Gastroesophageal sphincter (tissue), 4 donors: ENCODE measurements at regions not wholly inside any gene's neighbourhood (a gene's known extent, or its start where the extent isn't known, plus 50 kb on each side); places are given as distances from the start of the nearest gene placed in this dataset.

Experiments
- ATAC-seq: fragments of 150-250 bp; one replicate; pipeline ENCODE4 v1.9.1; 2016; ENCODE audit warnings: mild to moderate bottlenecking, moderate library complexity
- H3K27ac ChIP-seq, 4 donors: fragments of 200-600 bp; sonication (generic) in 3 of 4; 1 replicate in 3 of 4; 2 replicates in 1 of 4; pipeline ENCODE4 v1.5.1; 2016 to 2019
- H3K27me3 ChIP-seq: fragments of 200-600 bp; sonication (generic); one replicate; pipeline ENCODE4 v1.5.1; 2019
- H3K36me3 ChIP-seq, 2 donors: fragments of 200-600 bp; sonication (generic); one replicate each; pipeline ENCODE4 v1.5.1; 2019; ENCODE audit warnings: control low read depth in 1 of 2
- H3K4me1 ChIP-seq, 3 donors: fragments of 200-600 bp; sonication (generic); 1 replicate in 2 of 3; 2 replicates in 1 of 3; pipeline ENCODE4 v1.5.1; 2016 to 2019; ENCODE audit warnings: control low read depth in 2 of 3
- H3K4me3 ChIP-seq, 2 donors: fragments of 200-600 bp; sonication (generic); one replicate each; pipeline ENCODE4 v1.5.1; 2019; ENCODE audit warnings: mild to moderate bottlenecking in 1 of 2, moderate library complexity in 1 of 2
- H3K9me3 ChIP-seq, 3 donors: fragments of 200-600 bp; sonication (generic); one replicate each; pipeline ENCODE4 v1.5.1; 2017 to 2019; ENCODE audit warnings: control low read depth in 2 of 3
- EP300 ChIP-seq: sonication (generic); formaldehyde crosslinking; IDR thresholded peaks from one replicate; pipeline ENCODE4 v1.6.1; 2017; ENCODE audit warnings: antibody characterized with exemption, mild to moderate bottlenecking
- POLR2A ChIP-seq, 2 donors: fragments of 450-650 bp; IDR thresholded peaks; one replicate each; pipeline ENCODE4 v1.6.1; 2017; ENCODE audit warnings: antibody characterized with exemption in 2 of 2, mild to moderate bottlenecking in 2 of 2, moderate library complexity in 1 of 2
- POLR2AphosphoS5 ChIP-seq: sonication (generic); formaldehyde crosslinking; IDR thresholded peaks from one replicate; pipeline ENCODE4 v1.6.1; 2017; ENCODE audit warnings: antibody characterized with exemption
- whole genome bisulfite sequencing, 2 donors: methylation state at CpG; one replicate each; pipeline ENCODE4 v1.1.5; 2018; ENCODE audit warnings: low coverage in 1 of 2; 5-methylcytosine and 5-hydroxymethylcytosine counted together
- TF ChIP-seq, protein P1 (sequence below), 4 experiments: fragments of 200-600 bp in 2 of 4; fragments of 450-650 bp in 2 of 4; sonication (generic) in 1 of 4; IDR thresholded peaks; one replicate each; pipeline ENCODE4 v1.5.1; 2017 to 2019; ENCODE audit warnings: antibody characterized with exemption in 4 of 4, mild to moderate bottlenecking in 2 of 4, moderate library complexity in 2 of 4

DNA sequence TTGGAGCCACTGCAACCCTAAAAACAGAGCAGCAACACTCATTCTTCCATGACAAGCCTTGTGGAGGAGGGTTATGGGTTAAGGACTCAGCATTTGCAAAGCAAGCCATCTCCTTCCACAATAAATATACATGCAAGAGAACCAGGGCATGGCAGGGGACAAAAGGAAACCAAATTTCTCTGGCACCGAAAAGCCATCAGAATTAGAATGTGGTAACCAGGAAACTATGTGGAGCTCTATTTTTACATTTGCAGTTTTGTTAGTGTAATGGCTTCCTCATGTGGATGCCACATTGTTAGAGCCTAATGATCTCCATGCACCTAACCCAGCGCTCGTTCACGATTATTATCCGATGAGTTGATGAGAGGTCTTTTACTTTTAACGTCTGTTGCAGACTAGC is 91.7 kb downstream of the NAV1 start:
- WGBS, 2 donors = 64 to 70% methylated on average over 6 of the region's 6 CpGs
- no peaks in the 10 kb centered on the region for H3K27me3 ChIP-seq
- TF ChIP-seq, protein P1, sequence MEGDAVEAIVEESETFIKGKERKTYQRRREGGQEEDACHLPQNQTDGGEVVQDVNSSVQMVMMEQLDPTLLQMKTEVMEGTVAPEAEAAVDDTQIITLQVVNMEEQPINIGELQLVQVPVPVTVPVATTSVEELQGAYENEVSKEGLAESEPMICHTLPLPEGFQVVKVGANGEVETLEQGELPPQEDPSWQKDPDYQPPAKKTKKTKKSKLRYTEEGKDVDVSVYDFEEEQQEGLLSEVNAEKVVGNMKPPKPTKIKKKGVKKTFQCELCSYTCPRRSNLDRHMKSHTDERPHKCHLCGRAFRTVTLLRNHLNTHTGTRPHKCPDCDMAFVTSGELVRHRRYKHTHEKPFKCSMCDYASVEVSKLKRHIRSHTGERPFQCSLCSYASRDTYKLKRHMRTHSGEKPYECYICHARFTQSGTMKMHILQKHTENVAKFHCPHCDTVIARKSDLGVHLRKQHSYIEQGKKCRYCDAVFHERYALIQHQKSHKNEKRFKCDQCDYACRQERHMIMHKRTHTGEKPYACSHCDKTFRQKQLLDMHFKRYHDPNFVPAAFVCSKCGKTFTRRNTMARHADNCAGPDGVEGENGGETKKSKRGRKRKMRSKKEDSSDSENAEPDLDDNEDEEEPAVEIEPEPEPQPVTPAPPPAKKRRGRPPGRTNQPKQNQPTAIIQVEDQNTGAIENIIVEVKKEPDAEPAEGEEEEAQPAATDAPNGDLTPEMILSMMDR (IDR thresholded peaks at IDR 0.05) = no peak
- no peak for TF ChIP-seq POLR2AphosphoS5
- TF ChIP-seq EP300 = no peak
- ATAC-seq = no peak
- no peak overlapping the region for H3K4me3 ChIP-seq
- no peaks in the 10 kb centered on the region for H3K36me3 ChIP-seq
- H3K4me1 ChIP-seq = peaks cover 0 to 53% (median 17%) of the 10 kb centered on the region in 3 donors
- H3K27ac ChIP-seq = no peak overlapping the region
- H3K9me3 ChIP-seq = no peaks in the 10 kb centered on the region

DNA sequence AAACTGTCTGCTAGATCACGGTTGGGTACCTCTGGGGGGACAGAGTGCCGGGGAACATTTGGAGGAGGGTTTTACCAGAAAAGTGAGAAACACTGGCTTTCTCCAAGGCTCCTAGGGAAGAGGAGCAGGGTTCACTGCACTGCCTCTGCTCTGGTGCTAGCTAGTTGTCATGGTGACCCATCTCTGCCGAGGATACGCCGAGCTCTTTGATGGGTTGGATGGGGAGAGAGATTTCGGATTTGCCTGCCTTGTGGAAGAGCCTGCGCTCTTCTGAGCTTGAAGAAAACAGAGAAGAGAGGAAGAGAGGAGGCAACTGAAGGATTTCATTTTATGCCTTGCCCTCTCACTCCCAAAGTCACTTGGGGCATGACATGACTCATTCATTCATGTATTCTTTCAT is 92.1 kb downstream of the NAV1 start:
- H3K4me3 ChIP-seq = no peak overlapping the region
- no peak for TF ChIP-seq POLR2AphosphoS5
- TF ChIP-seq EP300 = no peak
- TF ChIP-seq, protein P1 (IDR thresholded peaks at IDR 0.05) = no peak
- H3K27ac ChIP-seq = no peak overlapping the region
- no peaks in the 10 kb centered on the region for H3K9me3 ChIP-seq
- no peaks in the 10 kb centered on the region for H3K36me3 ChIP-seq
- ATAC-seq = no peak
- no peaks in the 10 kb centered on the region for H3K27me3 ChIP-seq
- WGBS, 2 donors = 89 to 92% methylated on average over 2 to 5 of the region's 7 CpGs
- peaks cover 0 to 50% (median 14%) of the 10 kb centered on the region in 3 donors for H3K4me1 ChIP-seq

DNA sequence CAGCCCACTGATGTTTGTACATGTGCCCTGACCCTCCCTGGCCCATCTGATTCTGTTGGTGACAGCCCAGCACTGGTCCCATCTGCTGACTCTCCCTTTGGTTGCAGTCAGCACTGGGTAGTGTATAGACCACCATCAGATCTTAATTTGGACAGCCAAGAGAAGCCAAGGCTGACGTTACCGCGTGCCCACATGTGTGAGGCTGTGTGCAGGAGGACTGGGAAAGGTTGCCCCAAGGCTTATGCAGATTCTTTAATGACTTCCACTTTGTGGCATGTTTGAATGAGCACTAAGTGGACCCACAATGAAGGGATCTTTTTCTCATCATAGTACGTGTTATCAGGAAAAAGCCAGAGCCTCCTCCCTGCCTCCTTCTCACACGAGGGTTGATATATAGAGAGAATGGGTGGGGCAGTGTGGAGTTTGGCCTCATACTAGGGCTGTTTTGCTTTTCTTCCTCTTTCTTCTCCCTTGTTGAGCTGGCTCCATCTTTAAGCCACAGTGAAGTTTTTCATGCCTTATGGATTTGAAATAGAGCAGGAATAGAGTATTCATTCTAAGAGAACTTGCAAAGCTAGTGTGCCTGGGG is 93.5 kb downstream of the NAV1 start:
- no peak overlapping the region for H3K4me3 ChIP-seq
- 91 to 100% methylated on average over 1 to 3 of the region's 5 CpGs for WGBS, 2 donors
- H3K36me3 ChIP-seq = no peaks in the 10 kb centered on the region
- ATAC-seq = no peak
- peaks cover 0 to 56% (median 17%) of the 10 kb centered on the region in 3 donors for H3K4me1 ChIP-seq
- H3K9me3 ChIP-seq = no peaks in the 10 kb centered on the region
- H3K27ac ChIP-seq = no peak overlapping the region
- TF ChIP-seq, protein P1 (IDR thresholded peaks at IDR 0.05) = no peak
- TF ChIP-seq EP300 = no peak
- no peak for TF ChIP-seq POLR2A (IDR thresholded peaks at IDR 0.05)
- no peak for TF ChIP-seq POLR2AphosphoS5
- H3K27me3 ChIP-seq = no peaks in the 10 kb centered on the region

DNA sequence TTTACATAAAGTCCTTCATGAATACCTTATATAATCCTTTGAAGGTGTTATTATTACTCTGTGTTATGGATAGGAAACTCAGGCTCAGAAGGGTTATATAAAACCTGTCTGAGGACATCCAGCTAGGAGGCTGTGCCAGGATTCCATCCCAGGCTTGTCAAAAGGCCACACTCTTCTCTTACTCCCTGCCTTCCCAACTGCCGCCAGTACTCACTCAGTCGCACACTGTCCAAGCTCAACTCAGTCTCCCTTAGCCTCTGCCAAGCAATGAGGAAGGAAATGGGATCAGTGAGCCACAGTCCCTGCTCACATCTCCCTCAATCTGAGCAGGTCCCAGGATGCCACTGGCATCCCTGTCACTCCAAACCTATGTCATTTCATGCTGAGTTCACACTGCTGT is 94.4 kb downstream of the NAV1 start:
- no peaks in the 10 kb centered on the region for H3K27me3 ChIP-seq
- H3K27ac ChIP-seq = no peak overlapping the region
- peak; percentile 62 for ATAC-seq
- H3K4me3 ChIP-seq = no peak overlapping the region
- peaks cover 0 to 64% (median 17%) of the 10 kb centered on the region in 3 donors for H3K4me1 ChIP-seq
- TF ChIP-seq, protein P1 (IDR thresholded peaks at IDR 0.05) = no peak
- TF ChIP-seq POLR2A (IDR thresholded peaks at IDR 0.05) = no peak
- no peak for TF ChIP-seq EP300
- no peak for TF ChIP-seq POLR2AphosphoS5
- WGBS, 2 donors = 20 to 60% methylated on average over 1 of the region's 2 CpGs
- no peaks in the 10 kb centered on the region for H3K36me3 ChIP-seq
- H3K9me3 ChIP-seq = no peaks in the 10 kb centered on the region

DNA sequence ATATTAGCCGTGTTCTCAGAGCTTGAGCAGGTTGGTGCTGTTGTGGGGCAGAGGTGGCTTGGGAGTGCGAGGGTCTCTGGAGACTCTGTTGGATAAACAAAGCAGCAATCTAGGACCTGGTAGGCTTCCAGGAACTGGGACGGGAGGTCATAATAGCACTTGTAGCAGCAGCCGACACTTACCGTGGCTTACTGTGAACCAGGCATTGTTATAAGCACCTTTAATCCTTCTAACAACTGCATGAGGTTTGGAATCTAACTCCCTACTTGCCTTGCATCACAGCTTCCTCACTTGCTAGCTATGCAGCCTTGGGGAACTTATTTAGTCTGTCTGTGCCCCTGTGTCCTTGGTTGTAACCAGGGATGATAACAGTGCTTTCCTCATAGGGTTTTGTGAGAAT is 94.9 kb downstream of the NAV1 start:
- 48 to 64% methylated on average over 5 of the region's 5 CpGs for WGBS, 2 donors
- ATAC-seq = no peak
- no peak for TF ChIP-seq POLR2A (IDR thresholded peaks at IDR 0.05)
- TF ChIP-seq POLR2AphosphoS5 = no peak
- TF ChIP-seq EP300 = no peak
- TF ChIP-seq, protein P1 (IDR thresholded peaks at IDR 0.05) = no peak
- Histone ChIP-seq H3K27ac (no peak overlapping the region), H3K36me3 (no peaks in the 10 kb centered on the region), H3K4me3 (no peak overlapping the region), H3K4me1 (peaks cover 0 to 60% (median 17%) of the 10 kb centered on the region in 3 donors), H3K9me3 (no peaks in the 10 kb centered on the region), H3K27me3 (no peaks in the 10 kb centered on the region)
